Kidney (tissue), 13 donors: ENCODE measurements at regions not wholly inside any gene's neighbourhood (a gene's known extent, or its start where the extent isn't known, plus 50 kb on each side); places are given as distances from the start of the nearest gene placed in this dataset.

Experiments
- DNase-seq, 5 donors: peaks; one replicate each; pipeline ENCODE4 v3.0.0-alpha.2; 2013 to 2020
- FAIRE-seq: peaks from 2 replicates; lab custom pipeline; 2012; peaks lifted over from hg19 to GRCh38; lab: Jason Lieb, UNC
- H3K27ac ChIP-seq, 2 donors: one replicate each; pipeline ENCODE4 v1.7.0; 2013; ENCODE audit warnings: low read depth in 2 of 2, low read length in 2 of 2, inconsistent platforms in 1 of 2
- H3K27me3 ChIP-seq: one replicate; pipeline ENCODE4 v1.7.1; 2013; ENCODE audit warnings: low read length, inconsistent platforms; ENCODE audit not compliant: control insufficient read depth, insufficient read depth
- H3K36me3 ChIP-seq, 3 donors: one replicate each; pipeline versions ENCODE4 v1.7.0 to v1.7.1; 2013; ENCODE audit warnings: low read length in 3 of 3, control low read depth in 1 of 3, inconsistent platforms in 1 of 3; ENCODE audit not compliant: insufficient read depth in 3 of 3, control insufficient read depth in 2 of 3
- H3K4me1 ChIP-seq, 3 donors: one replicate each; pipeline versions ENCODE4 v1.7.0 to v1.7.1; 2013; ENCODE audit warnings: low read length in 3 of 3, inconsistent platforms in 1 of 3, low read depth in 1 of 3; ENCODE audit not compliant: control insufficient read depth in 2 of 3, insufficient read depth in 2 of 3
- H3K4me3 ChIP-seq, 3 donors: one replicate each; pipeline versions ENCODE4 v1.7.0 to v1.8.1; 2013; ENCODE audit warnings: low read length in 3 of 3, control low read depth in 1 of 3, inconsistent platforms in 1 of 3
- H3K9ac ChIP-seq, 3 donors: one replicate each; pipeline versions ENCODE4 v1.7.0 to v1.7.1; 2013; ENCODE audit warnings: low read length in 3 of 3, control low read depth in 1 of 3, inconsistent platforms in 1 of 3
- H3K9me3 ChIP-seq, 3 donors: one replicate each; pipeline versions ENCODE4 v1.7.0 to v1.7.1; 2013; ENCODE audit warnings: low read length in 3 of 3, control low read depth in 1 of 3, inconsistent platforms in 1 of 3; ENCODE audit not compliant: control insufficient read depth in 2 of 3, insufficient read depth in 1 of 3
- intact Hi-C: fragments of 100-400 bp; cut with DNase I; formaldehyde crosslinking; loops from one replicate; pipeline ENCODE4 v1.11.1; 2022
- TF ChIP-seq, protein P1 (sequence below): IDR thresholded peaks from 3 replicates; pipeline ENCODE4 v1.5.1; 2012; ENCODE audit warnings: mild to moderate bottlenecking, moderate library complexity, borderline replicate concordance; ENCODE audit not compliant: insufficient read depth; ENCODE audit errors: extremely low read depth
- donor health status: control.
- donor health status: control.
- donor health status: control.
- donor health status: control.
- donor health status: control.
- donor health status: DM: yes; HTN: yes; CAD: no.
- donor health status: Normal renal cell carcinoma (clear cell type).

- FAIRE-seq (no peak), DNase-seq (peak in 3 of 5 donors; percentile 10 to 19 (median 11))
- H3K36me3 ChIP-seq, result no peaks in the 10 kb centered on the region
- intact Hi-C loops, result no loop called here
- H3K27ac ChIP-seq, result no peak overlapping the region
- no peaks in the 10 kb centered on the region for H3K27me3 ChIP-seq
- TF ChIP-seq, protein P1, sequence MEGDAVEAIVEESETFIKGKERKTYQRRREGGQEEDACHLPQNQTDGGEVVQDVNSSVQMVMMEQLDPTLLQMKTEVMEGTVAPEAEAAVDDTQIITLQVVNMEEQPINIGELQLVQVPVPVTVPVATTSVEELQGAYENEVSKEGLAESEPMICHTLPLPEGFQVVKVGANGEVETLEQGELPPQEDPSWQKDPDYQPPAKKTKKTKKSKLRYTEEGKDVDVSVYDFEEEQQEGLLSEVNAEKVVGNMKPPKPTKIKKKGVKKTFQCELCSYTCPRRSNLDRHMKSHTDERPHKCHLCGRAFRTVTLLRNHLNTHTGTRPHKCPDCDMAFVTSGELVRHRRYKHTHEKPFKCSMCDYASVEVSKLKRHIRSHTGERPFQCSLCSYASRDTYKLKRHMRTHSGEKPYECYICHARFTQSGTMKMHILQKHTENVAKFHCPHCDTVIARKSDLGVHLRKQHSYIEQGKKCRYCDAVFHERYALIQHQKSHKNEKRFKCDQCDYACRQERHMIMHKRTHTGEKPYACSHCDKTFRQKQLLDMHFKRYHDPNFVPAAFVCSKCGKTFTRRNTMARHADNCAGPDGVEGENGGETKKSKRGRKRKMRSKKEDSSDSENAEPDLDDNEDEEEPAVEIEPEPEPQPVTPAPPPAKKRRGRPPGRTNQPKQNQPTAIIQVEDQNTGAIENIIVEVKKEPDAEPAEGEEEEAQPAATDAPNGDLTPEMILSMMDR, result no peak
- no peak overlapping the region for H3K9ac ChIP-seq
- no peak overlapping the region for H3K4me3 ChIP-seq
- H3K4me1 ChIP-seq, result no peaks in the 10 kb centered on the region
- H3K9me3 ChIP-seq, result no peaks in the 10 kb centered on the region
Measured at GRCh38 chr5:12017007-12017406, 112.8 kb upstream of the CTNND2 start.

- no peak for DNase-seq
- no peak for FAIRE-seq
Measured at GRCh38 chr5:12016159-12016746, 112.0 kb upstream of the CTNND2 start.

GRCh38 chr5:12013351-12013750 is 109.1 kb upstream of the CTNND2 start:
- Histone ChIP-seq H3K4me3 (no peak overlapping the region), H3K27ac (no peak overlapping the region), H3K4me1 (no peaks in the 10 kb centered on the region), H3K9me3 (no peaks in the 10 kb centered on the region), H3K36me3 (no peaks in the 10 kb centered on the region), H3K9ac (no peak overlapping the region), H3K27me3 (no peaks in the 10 kb centered on the region)
- no peak for DNase-seq
- TF ChIP-seq, protein P1, result no peak
- no peak for FAIRE-seq
- intact Hi-C loops, result no loop called here

More at GRCh38 chr5:12016159-12016746, 112.0 kb upstream of the CTNND2 start:
- Histone ChIP-seq H3K9ac (no peak overlapping the region), H3K36me3 (no peaks in the 10 kb centered on the region), H3K4me1 (no peaks in the 10 kb centered on the region), H3K27me3 (no peaks in the 10 kb centered on the region), H3K27ac (no peak overlapping the region), H3K4me3 (no peak overlapping the region), H3K9me3 (no peaks in the 10 kb centered on the region)
- intact Hi-C loops, result no loop called here
- TF ChIP-seq, protein P1, result no peak

DNA sequence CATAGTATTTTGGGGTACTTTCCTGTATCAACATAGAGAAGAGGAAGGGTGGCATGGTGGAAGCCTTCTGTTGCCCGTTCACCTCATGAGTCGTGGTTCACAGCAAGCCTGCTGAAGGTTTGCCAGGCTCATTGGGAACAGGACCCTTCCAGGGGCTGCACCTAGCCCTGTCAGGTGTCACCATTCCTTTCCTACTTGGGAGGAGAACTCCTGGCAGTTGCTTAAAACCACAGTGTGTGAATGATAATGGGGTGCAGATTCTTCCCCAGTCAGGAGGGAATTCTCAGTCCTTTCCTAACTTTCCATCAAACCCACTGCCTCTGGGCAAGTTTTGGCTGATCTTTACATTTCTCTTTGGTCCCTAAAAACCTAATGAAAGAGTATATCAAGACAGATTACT is 99.4 kb upstream of the CTNND2 start:
- no peak for DNase-seq
- TF ChIP-seq, protein P1, result no peak
- intact Hi-C loops, result no loop called here
- H3K36me3 ChIP-seq, result no peaks in the 10 kb centered on the region
- no peaks in the 10 kb centered on the region for H3K9me3 ChIP-seq
- H3K27ac ChIP-seq, result no peak overlapping the region
- H3K4me3 ChIP-seq, result no peak overlapping the region
- no peaks in the 10 kb centered on the region for H3K27me3 ChIP-seq
- no peaks in the 10 kb centered on the region for H3K4me1 ChIP-seq
- H3K9ac ChIP-seq, result no peak overlapping the region
- no peak for FAIRE-seq
